PC-9 (cell line): ENCODE measurements at regions not wholly inside any gene's neighbourhood (a gene's known extent, or its start where the extent isn't known, plus 50 kb on each side); places are given as distances from the start of the nearest gene placed in this dataset.

Experiments used
- BruUV-seq: library from RNA; stranded (reverse); fragments of 400-500 nt; replicated peaks from 2 replicates; lab custom pipeline; 2021; lab: Mats Ljungman, UMichigan
- CTCF ChIA-PET: fragments of 300-600 bp; sonication (Branson Sonifier 250); formaldehyde crosslinking; loops from one replicate; lab custom pipeline; 2022; ENCODE audit warnings: antibody characterized with exemption; lab: Charles Lee
- POLR2A ChIA-PET: fragments of 300-600 bp; sonication (Branson Sonifier 250); formaldehyde crosslinking; loops from one replicate; lab custom pipeline; 2022; ENCODE audit warnings: antibody characterized with exemption; ENCODE audit not compliant: unreplicated experiment; lab: Charles Lee
- DNase-seq, 2 experiments: peaks; one replicate each; pipeline versions ENCODE4 v3.0.0 to v3.0.0-alpha.2; 2015 to 2022; ENCODE audit warnings: mixed read lengths in 1 of 2
- H2AFZ ChIP-seq: fragments of 200-600 bp; sonication (generic); 2 replicates; pipeline ENCODE4 v1.8.1; 2017; ENCODE audit warnings: antibody characterized with exemption
- H3F3A ChIP-seq: fragments of 200-600 bp; sonication (generic); 2 replicates; pipeline ENCODE4 v1.8.1; 2017; ENCODE audit warnings: antibody characterized with exemption, mild to moderate bottlenecking, low read depth; ENCODE audit not compliant: insufficient read depth
- H3K27ac ChIP-seq: fragments of 200-600 bp; sonication (generic); 2 replicates; pipeline ENCODE4 v1.6.1; 2016; ENCODE audit warnings: mixed run types
- H3K27me3 ChIP-seq: fragments of 200-600 bp; sonication (generic); 2 replicates; pipeline ENCODE4 v1.6.1; 2016; ENCODE audit warnings: low read depth, mixed run types; ENCODE audit not compliant: insufficient read depth
- H3K36me3 ChIP-seq: fragments of 200-600 bp; sonication (generic); 2 replicates; pipeline ENCODE4 v1.6.1; 2016; ENCODE audit warnings: low read depth, mixed run types
- H3K4me1 ChIP-seq: fragments of 200-600 bp; sonication (generic); replicated peaks from 2 replicates; pipeline ENCODE4 v1.6.1; 2016; ENCODE audit warnings: mixed run types; ENCODE audit not compliant: insufficient read depth
- H3K4me2 ChIP-seq: fragments of 200-600 bp; sonication (generic); 2 replicates; pipeline ENCODE4 v1.6.1; 2017; ENCODE audit warnings: mixed run types
- H3K4me3 ChIP-seq: fragments of 200-600 bp; sonication (generic); 2 replicates; pipeline ENCODE4 v1.6.1; 2016; ENCODE audit warnings: mixed run types
- H3K79me2 ChIP-seq: fragments of 200-600 bp; sonication (generic); 2 replicates; pipeline ENCODE4 v1.6.1; 2017; ENCODE audit warnings: low read depth, mixed run types
- H3K9me2 ChIP-seq: fragments of 200-600 bp; sonication (generic); 2 replicates; pipeline ENCODE4 v1.8.1; 2017; ENCODE audit warnings: mild to moderate bottlenecking; ENCODE audit not compliant: insufficient read depth
- H3K9me3 ChIP-seq: fragments of 200-600 bp; sonication (generic); 2 replicates; pipeline ENCODE4 v1.8.1; 2016; ENCODE audit warnings: low read depth; ENCODE audit not compliant: insufficient read depth
- H4K20me1 ChIP-seq: fragments of 200-600 bp; sonication (generic); 2 replicates; pipeline ENCODE4 v1.8.1; 2017; ENCODE audit not compliant: insufficient read depth
- EZH2 ChIP-seq: fragments of 200-600 bp; sonication (generic); IDR thresholded peaks from 2 replicates; pipeline ENCODE4 v1.8.0; 2017; ENCODE audit warnings: antibody characterized with exemption, low read depth
- intact Hi-C: fragments of 100-400 bp; cut with micrococcal nuclease; formaldehyde crosslinking; loops from one replicate; pipeline ENCODE4 v1.10.0; 2022; ENCODE audit not compliant: unreplicated experiment
- TF ChIP-seq, protein P1 (sequence below): fragments of 200-600 bp; sonication (generic); conservative IDR thresholded peaks from 2 replicates; pipeline ENCODE4 v1.6.1; 2017; ENCODE audit warnings: mixed run types, antibody characterized with exemption, mild to moderate bottlenecking, moderate library complexity

- H2AFZ ChIP-seq, result no peak overlapping the region
- CTCF ChIA-PET, result interaction anchor here (0.7 to 1.4 kb wide), 4 partner anchors 13 to 112 kb away, joined by 3 to 4 read pairs (median 4); no protein-coding TSS in a partner anchor
- H3K4me3 ChIP-seq, result no peak overlapping the region
- TF ChIP-seq, protein P1, sequence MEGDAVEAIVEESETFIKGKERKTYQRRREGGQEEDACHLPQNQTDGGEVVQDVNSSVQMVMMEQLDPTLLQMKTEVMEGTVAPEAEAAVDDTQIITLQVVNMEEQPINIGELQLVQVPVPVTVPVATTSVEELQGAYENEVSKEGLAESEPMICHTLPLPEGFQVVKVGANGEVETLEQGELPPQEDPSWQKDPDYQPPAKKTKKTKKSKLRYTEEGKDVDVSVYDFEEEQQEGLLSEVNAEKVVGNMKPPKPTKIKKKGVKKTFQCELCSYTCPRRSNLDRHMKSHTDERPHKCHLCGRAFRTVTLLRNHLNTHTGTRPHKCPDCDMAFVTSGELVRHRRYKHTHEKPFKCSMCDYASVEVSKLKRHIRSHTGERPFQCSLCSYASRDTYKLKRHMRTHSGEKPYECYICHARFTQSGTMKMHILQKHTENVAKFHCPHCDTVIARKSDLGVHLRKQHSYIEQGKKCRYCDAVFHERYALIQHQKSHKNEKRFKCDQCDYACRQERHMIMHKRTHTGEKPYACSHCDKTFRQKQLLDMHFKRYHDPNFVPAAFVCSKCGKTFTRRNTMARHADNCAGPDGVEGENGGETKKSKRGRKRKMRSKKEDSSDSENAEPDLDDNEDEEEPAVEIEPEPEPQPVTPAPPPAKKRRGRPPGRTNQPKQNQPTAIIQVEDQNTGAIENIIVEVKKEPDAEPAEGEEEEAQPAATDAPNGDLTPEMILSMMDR, result no peak
- no peak for TF ChIP-seq EZH2
- H4K20me1 ChIP-seq, result no peaks in the 10 kb centered on the region
- no peaks in the 10 kb centered on the region for H3K27me3 ChIP-seq
- H3K79me2 ChIP-seq, result no peaks in the 10 kb centered on the region
- H3K9me3 ChIP-seq, result 0 out of 2 replicates have a peak, but pooled peaks cover under 1% of the 10 kb centered on the region
- peaks cover 39% of the 10 kb centered on the region for H3K4me1 ChIP-seq
- peak overlapping the region; percentile 64 for H3K4me2 ChIP-seq
- peak overlapping the region; percentile 92 for H3K27ac ChIP-seq
- H3F3A ChIP-seq, result peaks cover 42% of the 10 kb centered on the region
- no peak for DNase-seq
- POLR2A ChIA-PET, result interaction anchor here (0.6 kb wide), 1 partner anchor 94 kb away, joined by 3 read pairs; no protein-coding TSS in a partner anchor
- no peaks in the 10 kb centered on the region for H3K9me2 ChIP-seq
- no TSS peak for BruUV-seq
- H3K36me3 ChIP-seq, result no peaks in the 10 kb centered on the region
- intact Hi-C loops, result no loop called here
Measured at GRCh38 chr14:103186909-103187586, 63.8 kb downstream of the TNFAIP2 start.

GRCh38 chr14:103187911-103188310 is 64.7 kb downstream of the TNFAIP2 start:
- no peaks in the 10 kb centered on the region for H3K79me2 ChIP-seq
- intact Hi-C loops, result no loop called here
- BruUV-seq, result no TSS peak
- H4K20me1 ChIP-seq, result no peaks in the 10 kb centered on the region
- peaks cover 50% of the 10 kb centered on the region for H3F3A ChIP-seq
- H3K9me3 ChIP-seq, result peaks cover 4% of the 10 kb centered on the region; the same call in 1 of the 2 replicates
- H3K27ac ChIP-seq, result peak overlapping the region; percentile 92
- H3K9me2 ChIP-seq, result no peaks in the 10 kb centered on the region
- no peak for DNase-seq
- no peaks in the 10 kb centered on the region for H3K36me3 ChIP-seq
- no peak overlapping the region for H3K4me3 ChIP-seq
- TF ChIP-seq EZH2, result no peak
- TF ChIP-seq, protein P1, result no peak
- no peaks in the 10 kb centered on the region for H3K27me3 ChIP-seq
- peaks cover 48% of the 10 kb centered on the region for H3K4me1 ChIP-seq
- no peak overlapping the region for H2AFZ ChIP-seq
- no peak overlapping the region for H3K4me2 ChIP-seq
- ChIA-PET POLR2A (no interaction called here), CTCF (no interaction called here)

DNA sequence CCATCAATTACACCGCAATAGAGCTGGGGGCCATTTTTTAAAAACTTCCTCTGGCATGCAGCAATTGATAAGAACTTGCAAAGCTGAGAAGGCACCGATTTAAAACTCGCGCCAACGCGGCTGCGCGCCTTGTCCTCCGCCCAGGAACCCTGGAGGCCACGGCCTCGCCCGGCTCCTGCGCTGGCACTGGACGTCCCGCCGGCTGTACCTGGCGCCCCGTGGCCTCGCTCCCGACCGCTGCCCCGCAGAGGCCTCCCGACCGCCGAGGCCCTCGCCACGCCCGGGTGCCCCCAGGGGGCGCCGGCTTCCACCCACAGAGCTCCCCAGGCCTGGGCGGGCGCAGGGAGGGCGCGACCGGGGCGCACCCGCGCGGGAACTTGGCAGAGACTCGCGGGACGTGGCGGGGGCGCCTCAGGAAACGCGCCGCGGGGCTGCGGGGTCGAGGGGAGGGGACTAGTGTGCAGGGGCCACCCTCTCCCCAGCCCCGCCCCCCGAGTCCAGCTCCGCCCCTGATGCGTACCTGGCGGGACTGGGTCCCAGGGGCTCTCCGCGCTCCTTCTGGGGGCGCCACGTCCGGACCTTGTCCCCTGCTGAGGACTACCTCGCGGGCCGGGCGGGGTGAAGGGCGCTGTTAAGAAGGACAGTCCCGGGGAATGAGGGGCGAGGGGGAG is 65.7 kb downstream of the TNFAIP2 start:
- no peak overlapping the region for H3K27ac ChIP-seq
- no peaks in the 10 kb centered on the region for H3K79me2 ChIP-seq
- no peak for TF ChIP-seq EZH2
- TF ChIP-seq, protein P1, result no peak
- peaks cover 13% of the 10 kb centered on the region; the same call in 1 of the 2 replicates for H3K9me3 ChIP-seq
- no peaks in the 10 kb centered on the region for H3K27me3 ChIP-seq
- peak in 1 of 2 experiments; percentile 40 for DNase-seq
- ChIA-PET POLR2A (interaction anchor here (0.6 kb wide), 1 partner anchor 21 kb away, joined by 3 read pairs; no protein-coding TSS in a partner anchor), CTCF (interaction anchor here (0.5 to 0.6 kb wide), 3 partner anchors 101 to 1129 kb away, joined by 3 to 6 read pairs (median 4); no protein-coding TSS in a partner anchor)
- H3K36me3 ChIP-seq, result no peaks in the 10 kb centered on the region
- H3K4me2 ChIP-seq, result no peak overlapping the region
- no peaks in the 10 kb centered on the region for H3K9me2 ChIP-seq
- H3F3A ChIP-seq, result peaks cover 60% of the 10 kb centered on the region
- H4K20me1 ChIP-seq, result no peaks in the 10 kb centered on the region
- intact Hi-C loops, result no loop called here
- peaks cover 58% of the 10 kb centered on the region for H3K4me1 ChIP-seq
- BruUV-seq, result no TSS peak
- no peak overlapping the region for H2AFZ ChIP-seq
- H3K4me3 ChIP-seq, result no peak overlapping the region
